Chondrocyte (in vitro differentiated cells): ENCODE measurements at regions not wholly inside any gene's neighbourhood (a gene's known extent, or its start where the extent isn't known, plus 50 kb on each side); places are given as distances from the start of the nearest gene placed in this dataset.

Experiments
- DNase-seq: peaks from one replicate; pipeline ENCODE4 v3.0.0; 2021; ENCODE audit warnings: mixed read lengths, low spot score
- H3K27ac Mint-ChIP-seq: one replicate; pipeline ENCODE4 v1.8.0; 2021; ENCODE audit warnings: mild to moderate bottlenecking, moderate library complexity, mixed read lengths; ENCODE audit not compliant: unreplicated experiment
- H3K27me3 Mint-ChIP-seq: 2 replicates; pipeline ENCODE4 v1.8.0; 2021; ENCODE audit warnings: low read depth, mixed read lengths
- H3K36me3 Mint-ChIP-seq: 2 replicates; pipeline ENCODE4 v1.8.0; 2021; ENCODE audit warnings: low read depth, mixed read lengths
- H3K4me1 Mint-ChIP-seq: 2 replicates; pipeline ENCODE4 v1.8.0; 2021; ENCODE audit warnings: low read depth, mild to moderate bottlenecking, mixed read lengths
- H3K4me3 Mint-ChIP-seq: one replicate; pipeline ENCODE4 v1.8.0; 2021; ENCODE audit warnings: mild to moderate bottlenecking, moderate library complexity, mixed read lengths; ENCODE audit not compliant: unreplicated experiment
- H3K9me3 Mint-ChIP-seq: 2 replicates; pipeline ENCODE4 v1.8.0; 2021; ENCODE audit warnings: low read depth, mixed read lengths
- CTCF ChIP-seq: fragments of 200-600 bp; sonication (generic); IDR thresholded peaks from 2 replicates; pipeline ENCODE4 v1.5.0; 2021; ENCODE audit warnings: antibody characterized with exemption, mild to moderate bottlenecking, moderate library complexity

GRCh38 chr10:131019696-131020095 lies 291.8 kb downstream of the TCERG1L start:
- no peak for TF ChIP-seq CTCF
- Mint-ChIP-seq H3K4me1 (no peaks in the 10 kb centered on the region), H3K4me3 (no peak overlapping the region), H3K36me3 (peaks cover 1% of the 10 kb centered on the region), H3K9me3 (peaks cover 24% of the 10 kb centered on the region), H3K27ac (no peak overlapping the region), H3K27me3 (no peaks in the 10 kb centered on the region)
- DNase-seq, result peak; percentile 87

- no peak overlapping the region for H3K4me3 Mint-ChIP-seq
- no peaks in the 10 kb centered on the region for H3K27me3 Mint-ChIP-seq
- peak; percentile 63 for DNase-seq
- H3K27ac Mint-ChIP-seq, result no peak overlapping the region
- no peak for TF ChIP-seq CTCF
- no peaks in the 10 kb centered on the region for H3K4me1 Mint-ChIP-seq
- H3K9me3 Mint-ChIP-seq, result peaks cover 24% of the 10 kb centered on the region
- no peaks in the 10 kb centered on the region for H3K36me3 Mint-ChIP-seq
These were observed 290.7 kb downstream of the TCERG1L start for GRCh38 chr10:131020775-131021174.

- H3K4me1 Mint-ChIP-seq, result no peaks in the 10 kb centered on the region
These were observed 290.1 kb downstream of the TCERG1L start for GRCh38 chr10:131021246-131021895.

GRCh38 chr10:131021969-131022368 lies 289.6 kb downstream of the TCERG1L start:
- H3K27ac Mint-ChIP-seq, result no peak overlapping the region
- DNase-seq, result no peak
- no peak for TF ChIP-seq CTCF
- peaks cover 24% of the 10 kb centered on the region for H3K9me3 Mint-ChIP-seq
- H3K36me3 Mint-ChIP-seq, result no peaks in the 10 kb centered on the region
- H3K4me1 Mint-ChIP-seq, result no peaks in the 10 kb centered on the region
- no peak overlapping the region for H3K4me3 Mint-ChIP-seq
- H3K27me3 Mint-ChIP-seq, result no peaks in the 10 kb centered on the region

More at GRCh38 chr10:131021246-131021895, 290.1 kb downstream of the TCERG1L start:
- Mint-ChIP-seq H3K4me3 (no peak overlapping the region), H3K27me3 (no peaks in the 10 kb centered on the region), H3K36me3 (no peaks in the 10 kb centered on the region), H3K27ac (no peak overlapping the region), H3K9me3 (peaks cover 24% of the 10 kb centered on the region)
- no peak for TF ChIP-seq CTCF
- peak; percentile 53 for DNase-seq

DNA sequence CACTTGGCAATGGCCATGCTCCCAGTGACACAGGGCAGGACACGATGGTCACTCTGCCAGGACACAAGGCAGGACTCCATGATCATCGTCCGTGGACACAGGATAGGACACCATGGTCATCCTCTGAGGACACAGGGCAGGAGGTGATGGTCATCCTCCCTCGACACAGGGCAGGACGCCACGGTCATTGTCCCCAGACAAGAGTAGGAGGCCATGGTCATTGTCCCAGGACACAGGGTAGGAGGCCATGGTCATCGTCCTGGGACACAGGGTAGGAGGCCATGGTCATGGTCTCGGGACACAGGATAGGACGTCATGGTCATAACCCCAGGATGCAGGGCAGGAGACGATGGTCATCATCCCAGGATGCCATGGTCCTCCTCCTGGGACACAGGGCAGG lies 289.2 kb downstream of the TCERG1L start:
- Mint-ChIP-seq H3K36me3 (no peaks in the 10 kb centered on the region), H3K27ac (no peak overlapping the region), H3K9me3 (peaks cover 24% of the 10 kb centered on the region), H3K4me1 (no peaks in the 10 kb centered on the region), H3K4me3 (no peak overlapping the region), H3K27me3 (no peaks in the 10 kb centered on the region)
- peak; percentile 77 for DNase-seq
- no peak for TF ChIP-seq CTCF
